RPMI8226 (cell line): ENCODE measurements at regions not wholly inside any gene's neighbourhood (a gene's known extent, or its start where the extent isn't known, plus 50 kb on each side); places are given as distances from the start of the nearest gene placed in this dataset.
"Not testable (repeated sequence)": the region's sequence is repeated elsewhere in the genome, so short reads cannot be mapped to it uniquely, and the experiment has no call there.

ENCODE experiments used
- DNase-seq: peaks from one replicate; pipeline ENCODE4 v3.0.0-alpha.2; 2015

DNA sequence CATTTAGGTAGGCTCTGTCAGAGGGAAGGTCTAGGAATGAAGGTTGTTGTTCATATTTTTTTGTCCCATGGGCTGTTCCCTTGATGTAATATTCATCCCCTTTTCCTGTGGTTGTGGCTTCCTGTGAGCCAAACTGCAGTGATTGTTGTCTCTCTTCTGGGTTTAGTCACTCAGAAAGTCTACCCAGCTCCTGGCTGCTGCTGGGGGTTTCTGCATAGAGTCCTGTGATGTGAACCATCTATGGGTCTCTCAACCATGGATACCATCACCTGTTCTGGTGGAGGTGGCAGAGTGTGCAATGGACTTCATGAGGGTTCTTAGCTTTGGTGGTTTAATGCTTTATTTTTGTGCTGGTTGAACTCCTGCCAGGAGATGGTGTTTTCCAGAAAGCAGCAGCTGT is 122.8 kb downstream of the ZC4H2 start:
- DNase-seq = peak; percentile 21

DNA sequence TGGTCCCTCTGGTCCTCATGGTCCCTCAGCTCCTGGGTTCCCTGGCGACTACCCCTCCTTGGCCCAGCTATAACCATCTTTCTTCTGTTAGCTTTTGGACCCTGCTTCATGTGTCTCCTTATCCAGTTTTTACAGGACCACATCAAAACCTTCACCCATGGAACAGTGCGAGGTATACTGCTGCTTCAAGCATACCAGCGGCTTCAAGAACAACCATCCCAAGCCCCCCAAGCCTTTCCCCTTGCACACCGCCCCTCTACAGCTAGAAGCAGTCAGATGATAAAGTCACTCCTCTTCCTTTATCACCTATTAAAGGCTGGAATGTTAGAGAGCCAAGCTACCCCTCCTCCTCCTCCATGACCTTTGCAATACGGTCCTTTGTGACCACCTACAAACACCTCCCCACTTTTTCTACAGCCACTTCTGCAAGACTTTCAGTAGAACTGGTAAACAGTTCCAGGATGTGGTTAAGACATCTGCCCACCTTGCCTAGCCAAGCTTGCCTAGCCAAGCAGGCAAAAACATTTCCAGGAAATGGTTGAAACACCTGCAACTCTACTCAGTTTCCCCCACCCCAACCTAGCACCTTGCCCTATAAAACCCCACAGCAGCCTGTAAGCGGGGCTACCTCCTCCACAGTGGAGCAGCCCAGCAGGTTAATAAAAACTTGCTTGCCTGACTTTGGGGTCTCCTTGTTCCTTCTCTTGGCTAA is 125.7 kb downstream of the ZC4H2 start:
- DNase-seq = peak; percentile 72

DNA sequence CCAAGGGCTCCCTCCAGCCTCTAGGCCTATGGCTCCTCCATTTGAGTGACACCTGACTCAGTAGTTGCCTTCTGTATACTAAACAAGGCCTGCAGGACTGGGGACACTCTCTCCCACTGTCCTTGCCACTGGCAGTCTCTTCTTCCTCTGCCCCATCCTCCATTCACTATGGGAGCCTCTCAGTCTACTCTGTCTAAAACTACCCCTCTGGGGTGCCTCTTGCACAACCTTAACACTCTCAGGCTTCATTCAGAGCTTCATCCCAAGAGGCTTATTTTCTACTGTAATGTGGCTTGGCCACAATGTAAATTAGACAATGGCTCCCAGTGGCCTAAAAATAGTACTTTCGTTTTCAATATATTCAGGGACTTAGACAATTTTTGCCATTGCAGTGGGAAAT is 133.0 kb downstream of the ZC4H2 start:
- DNase-seq = no peak

DNA sequence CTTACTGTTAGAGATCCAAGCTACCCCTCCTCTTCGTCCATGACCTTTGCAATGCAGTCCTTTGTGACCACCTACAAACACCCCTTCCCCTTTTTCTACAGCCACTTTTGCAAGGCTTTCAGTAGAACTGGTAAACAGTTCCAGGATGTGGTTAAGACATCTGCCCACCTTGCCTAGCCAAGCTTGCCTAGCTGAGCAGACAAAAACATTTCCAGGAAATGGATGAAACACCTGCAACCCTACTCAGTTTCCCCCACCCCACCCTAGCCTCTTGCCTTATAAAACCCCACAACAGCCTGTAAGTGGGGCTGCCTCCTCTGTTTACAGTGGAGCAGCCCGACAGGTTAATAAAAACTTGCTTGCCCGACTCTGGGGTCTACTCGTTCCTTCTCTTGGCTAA is 133.8 kb downstream of the ZC4H2 start:
- peak; percentile 54 for DNase-seq

DNA sequence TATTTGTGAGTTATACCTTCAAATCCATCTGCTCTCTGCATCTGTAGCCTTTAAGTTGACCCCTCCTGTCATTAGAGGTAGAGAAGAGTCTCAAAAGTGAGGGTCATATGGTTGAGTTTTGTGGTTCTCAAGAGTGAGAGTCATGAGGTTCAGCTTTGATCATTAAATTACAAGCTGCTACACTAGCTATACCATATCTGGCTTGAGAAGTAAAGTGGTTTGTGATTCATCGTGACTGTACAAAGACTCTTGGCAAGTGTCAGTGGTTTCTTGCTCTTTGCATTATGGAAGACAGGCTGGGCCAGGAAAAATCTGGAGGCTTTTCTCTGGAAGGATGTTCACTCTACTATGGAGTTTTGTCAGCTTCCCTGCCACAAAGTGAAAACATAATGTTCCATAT is 170.6 kb downstream of the ZC4H2 start:
- DNase-seq = no peak

DNA sequence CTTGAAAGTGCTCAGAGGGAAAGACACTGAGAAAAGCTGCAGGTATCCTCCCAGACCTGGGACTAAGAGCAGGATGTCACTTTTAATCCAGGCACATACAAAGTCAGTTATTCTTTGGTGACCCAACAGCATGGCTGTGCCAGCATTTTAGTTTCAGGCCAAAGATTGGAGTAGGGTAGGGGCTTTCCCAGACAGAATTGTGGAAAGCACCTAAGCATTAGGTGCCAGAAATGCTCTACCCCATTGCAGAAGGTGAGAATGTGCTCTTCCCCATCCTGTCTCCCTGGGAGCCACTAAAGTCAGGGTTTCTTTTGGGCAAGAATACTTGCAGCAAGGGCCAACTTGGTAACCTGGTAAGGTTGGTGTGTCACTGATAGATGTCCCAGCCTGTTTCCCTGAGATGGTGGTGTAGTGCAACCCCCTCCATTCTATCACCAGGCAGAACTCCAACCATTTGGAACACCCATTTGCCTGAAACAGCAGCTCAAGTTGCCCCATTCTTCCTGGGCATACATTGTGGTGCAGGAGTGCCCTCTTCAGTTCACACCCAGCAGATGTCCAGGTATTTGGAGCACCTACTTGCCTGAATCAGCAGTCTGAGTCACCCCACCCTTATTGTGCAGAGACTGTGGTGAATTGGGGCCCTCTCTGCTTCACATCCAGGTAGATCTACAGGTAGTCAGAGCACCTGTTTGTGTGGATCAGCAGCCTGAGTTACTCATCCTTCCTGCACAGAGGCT is 183.5 kb downstream of the ZC4H2 start:
- DNase-seq = no peak

DNA sequence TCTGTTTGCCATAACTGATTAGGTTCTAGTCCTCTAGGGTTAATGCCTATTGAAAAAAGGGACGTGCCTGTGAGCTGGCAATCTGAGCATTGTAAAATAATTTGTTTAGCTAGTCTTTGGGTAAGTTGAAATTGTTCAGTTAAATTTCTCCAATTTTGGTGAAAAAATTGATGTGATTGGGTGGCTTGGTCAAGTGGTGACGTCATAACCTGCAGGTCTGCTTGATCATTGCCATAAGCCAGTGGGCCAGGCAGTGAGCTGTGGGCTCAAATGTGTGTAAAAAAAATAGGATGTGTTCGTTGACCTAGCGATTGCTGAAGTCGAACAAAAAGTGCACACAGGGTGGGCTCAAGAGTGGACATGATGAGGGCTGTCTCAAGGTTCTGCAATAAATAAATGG is 193.3 kb downstream of the ZC4H2 start:
- DNase-seq = no peak

DNA sequence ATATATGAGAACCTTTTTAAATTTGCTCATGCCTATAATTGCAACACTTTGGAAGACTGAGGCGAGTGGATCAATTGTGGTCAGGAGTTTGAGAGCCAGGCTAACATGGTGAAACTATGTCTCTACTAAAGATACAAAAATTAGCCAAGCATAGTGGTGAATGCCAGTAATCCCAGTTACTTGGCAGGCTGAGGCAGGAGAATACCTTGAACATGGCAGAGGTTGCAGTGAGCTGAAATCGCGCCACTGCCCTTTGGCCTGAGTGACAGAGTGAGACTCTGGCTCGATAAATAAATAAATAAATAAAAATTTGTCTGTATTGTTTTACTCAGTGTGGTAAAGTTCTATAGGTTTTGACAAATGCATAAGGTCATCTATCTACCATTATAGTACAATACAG is 218.2 kb downstream of the ZC4H2 start:
- no peak for DNase-seq

DNA sequence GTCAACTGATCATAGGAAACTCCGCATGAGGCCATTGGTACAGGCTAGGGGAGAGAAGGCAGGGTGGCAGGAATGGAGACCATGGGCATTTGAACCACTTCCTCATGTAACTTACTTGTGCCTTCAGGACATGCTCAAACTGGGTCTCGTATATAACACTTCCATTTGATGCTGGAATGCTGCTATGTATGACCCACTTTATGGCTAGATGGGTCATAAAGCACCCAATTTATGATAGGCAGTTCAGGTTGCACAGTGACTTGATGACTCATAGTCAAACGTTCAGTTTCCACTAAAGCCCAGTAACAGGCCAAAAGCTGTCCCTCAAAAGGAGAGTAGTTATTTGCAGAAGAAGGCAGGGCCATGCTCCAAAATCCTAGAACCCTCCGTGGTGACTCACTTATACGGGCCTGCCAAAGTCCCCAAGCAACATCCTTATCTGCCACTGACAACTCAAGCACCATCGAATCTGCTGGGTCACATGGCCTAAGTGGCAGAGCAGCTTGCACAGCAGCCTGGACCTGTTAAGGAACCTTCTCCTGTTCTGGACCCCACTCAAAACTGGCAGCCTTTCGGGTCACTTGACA is 236.4 kb downstream of the ZC4H2 start:
- DNase-seq = no peak

DNA sequence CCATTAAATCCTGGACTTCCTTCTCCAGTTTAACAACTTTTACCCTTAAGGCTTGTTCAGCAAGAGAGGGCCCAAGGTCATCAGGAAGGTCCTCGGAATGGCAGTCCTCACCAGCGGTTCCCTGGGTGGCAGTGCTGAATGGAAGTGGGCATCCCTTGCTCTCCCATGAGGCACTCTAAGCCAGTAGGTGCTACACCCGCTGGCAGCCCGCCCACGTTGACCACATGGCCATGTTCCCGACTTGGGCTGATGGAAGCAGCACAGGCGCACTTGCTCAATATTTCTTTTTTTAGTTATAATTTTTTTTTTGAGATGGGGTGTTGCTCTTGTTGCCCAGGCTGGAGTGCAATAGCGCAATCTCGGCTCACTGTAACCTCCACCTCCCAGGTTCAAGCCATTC is 277.9 kb downstream of the ZC4H2 start:
- no peak for DNase-seq

DNA sequence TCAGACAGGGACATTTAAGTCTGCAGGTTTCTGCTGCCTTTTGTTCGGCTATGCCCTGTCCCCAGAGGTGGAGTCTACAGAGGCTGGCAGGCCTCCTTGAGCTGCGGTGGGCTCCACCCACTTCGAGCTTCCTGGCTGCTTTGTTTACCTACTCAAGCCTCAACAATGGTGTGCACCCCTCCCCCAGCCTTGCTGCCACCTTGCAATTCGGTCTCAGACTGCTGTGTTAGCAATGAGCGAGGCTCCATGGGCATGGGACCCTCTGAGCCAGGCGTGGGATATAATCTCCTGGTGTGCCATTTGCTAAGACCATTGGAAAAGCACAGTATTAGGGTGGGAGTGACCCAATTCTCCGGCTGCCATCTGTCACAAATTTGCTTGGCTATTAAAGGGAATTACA is 280.9 kb downstream of the ZC4H2 start:
- DNase-seq = not testable (repeated sequence)

DNA sequence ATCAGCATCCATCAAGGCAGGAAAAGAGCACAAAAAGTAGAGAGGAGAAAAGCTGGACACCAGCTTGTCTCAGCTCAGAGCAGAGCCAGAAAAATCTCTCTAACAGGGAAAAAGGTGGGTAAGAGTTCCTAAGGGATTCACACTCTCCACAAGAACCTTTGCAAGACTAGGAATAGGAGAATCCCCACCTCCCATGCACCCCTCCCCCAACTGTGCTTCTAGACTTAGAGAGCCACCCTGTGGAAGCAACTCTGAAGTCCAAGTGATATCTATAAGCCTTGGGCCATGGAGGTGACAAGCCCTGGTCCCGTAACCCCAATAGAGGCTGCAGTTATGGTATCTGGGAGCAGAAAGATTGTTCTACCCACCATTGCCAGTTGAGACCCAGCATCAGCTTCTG is 267.6 kb upstream of the MTMR8 start:
- DNase-seq = no peak

DNA sequence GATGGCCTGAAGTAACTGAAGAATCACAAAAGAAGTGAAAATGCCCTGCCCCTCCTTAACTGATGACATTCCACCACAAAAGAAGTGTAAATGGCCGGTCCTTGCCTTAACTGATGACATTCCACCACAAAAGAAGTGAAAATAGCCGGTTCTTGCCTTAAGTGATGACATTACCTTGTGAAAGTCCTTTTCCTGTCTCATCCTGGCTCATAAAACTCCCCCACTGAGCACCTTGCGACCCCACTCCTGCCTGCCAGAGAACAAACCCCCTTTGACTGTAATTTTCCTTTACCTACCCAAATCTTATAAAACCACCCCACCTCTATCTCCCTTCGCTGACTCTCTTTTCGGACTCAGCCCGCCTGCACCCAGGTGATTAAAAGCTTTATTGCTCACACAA is 262.0 kb upstream of the MTMR8 start:
- not testable (repeated sequence) for DNase-seq

DNA sequence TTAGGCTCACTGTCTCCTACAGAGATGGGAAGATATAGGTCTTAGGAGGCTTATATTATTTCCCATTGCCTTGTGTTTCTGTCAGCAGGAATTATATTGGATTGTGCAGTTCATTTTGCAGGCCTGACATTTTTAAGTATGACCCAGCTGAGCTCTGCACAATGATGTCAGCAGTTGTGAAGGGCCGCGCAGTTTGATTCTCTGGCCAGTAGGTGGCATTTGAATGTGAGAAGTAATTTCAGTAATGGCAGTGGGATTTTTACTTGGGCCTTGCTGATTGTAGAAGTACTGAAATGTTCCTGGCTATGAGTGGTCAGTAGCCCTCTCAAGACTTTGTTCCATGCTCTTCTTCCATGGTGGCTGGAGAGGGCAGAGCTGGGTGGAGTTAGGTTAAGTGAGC is 247.2 kb upstream of the MTMR8 start:
- DNase-seq = peak; percentile 6
